ENCODE measurements at regions not wholly inside any gene's neighbourhood (a gene's known extent, or its start where the extent isn't known, plus 50 kb on each side); places are given as distances from the start of the nearest gene placed in this dataset.

GRCh38 chr3:150158943-150159625 lies 188.4 kb upstream of the PFN2 start:
- H2BK5ac ChIP-seq (ENCODE audit: low read length) = no peak overlapping the region
- H3K18ac ChIP-seq (ENCODE audit: low read length) = no peak overlapping the region
- no peak overlapping the region for H3K23ac ChIP-seq (ENCODE audit: low read length)
- no peaks in the 10 kb centered on the region for H3K36me3 ChIP-seq (ENCODE audit: control insufficient read depth, insufficient read depth, low read length)
- H3K4me3 ChIP-seq (ENCODE audit: low read length) = no peak overlapping the region
- H4K8ac ChIP-seq (ENCODE audit: low read depth, low read length) = no peak overlapping the region
- no peaks in the 10 kb centered on the region for H3K27me3 ChIP-seq (ENCODE audit: insufficient read depth, low read length, poor library complexity)
- H3K4ac ChIP-seq (ENCODE audit: low read depth, low read length) = no peak overlapping the region
- no peaks in the 10 kb centered on the region for H3K79me2 ChIP-seq (ENCODE audit: control insufficient read depth, insufficient read depth, low read length)
- DNase-seq = no peak
- no peak overlapping the region for H2BK15ac ChIP-seq (replicated peaks; ENCODE audit: low read depth)
- H3K9ac ChIP-seq (ENCODE audit: low read length) = no peak overlapping the region
- H3K79me1 ChIP-seq (ENCODE audit: low read length) = no peaks in the 10 kb centered on the region
- no peak overlapping the region for H3K27ac ChIP-seq (ENCODE audit: low read depth, low read length)
- H3K56ac ChIP-seq (ENCODE audit: low read length) = no peak overlapping the region
- H2BK120ac ChIP-seq (ENCODE audit: low read depth, low read length) = no peak overlapping the region
- no CpG with 5 or more reads among the region's 3 CpGs for WGBS (ENCODE audit: extremely low coverage, insufficient coverage, low lambda C conversion rate)
- no peaks in the 10 kb centered on the region for H3K4me1 ChIP-seq (ENCODE audit: control insufficient read depth, low read depth, low read length)
- H2AK5ac ChIP-seq (ENCODE audit: low read length) = no peak overlapping the region
- no peak overlapping the region for H3K4me2 ChIP-seq (ENCODE audit: low read length)
- no peak overlapping the region for H4K5ac ChIP-seq (ENCODE audit: low read length)

GRCh38 chr3:150152567-150152966 lies 181.9 kb upstream of the PFN2 start:
- Histone ChIP-seq H3K4me2 (ENCODE audit: low read length) (no peak overlapping the region), H4K5ac (ENCODE audit: low read length) (no peak overlapping the region)

GRCh38 chr3:150150633-150151032 lies 179.9 kb upstream of the PFN2 start:
- H3K79me1 ChIP-seq (ENCODE audit: low read length) = no peaks in the 10 kb centered on the region
- no peak overlapping the region for H2BK5ac ChIP-seq (ENCODE audit: low read length)
- no peak overlapping the region for H4K8ac ChIP-seq (ENCODE audit: low read depth, low read length)
- no peak overlapping the region for H3K27ac ChIP-seq (ENCODE audit: low read depth, low read length)
- H4K5ac ChIP-seq (ENCODE audit: low read length) = no peak overlapping the region
- no peak overlapping the region for H2AK5ac ChIP-seq (ENCODE audit: low read length)
- H3K79me2 ChIP-seq (ENCODE audit: control insufficient read depth, insufficient read depth, low read length) = no peaks in the 10 kb centered on the region
- H3K27me3 ChIP-seq (ENCODE audit: insufficient read depth, low read length, poor library complexity) = no peaks in the 10 kb centered on the region
- H3K9ac ChIP-seq (ENCODE audit: low read length) = no peak overlapping the region
- no peak overlapping the region for H3K56ac ChIP-seq (ENCODE audit: low read length)
- H2BK15ac ChIP-seq (replicated peaks; ENCODE audit: low read depth) = no peak overlapping the region
- H3K23ac ChIP-seq (ENCODE audit: low read length) = no peak overlapping the region
- no peak overlapping the region for H3K18ac ChIP-seq (ENCODE audit: low read length)
- no peaks in the 10 kb centered on the region for H3K36me3 ChIP-seq (ENCODE audit: control insufficient read depth, insufficient read depth, low read length)
- no peak overlapping the region for H2BK120ac ChIP-seq (ENCODE audit: low read depth, low read length)
- no peak overlapping the region for H3K4me3 ChIP-seq (ENCODE audit: low read length)
- H3K4me1 ChIP-seq (ENCODE audit: control insufficient read depth, low read depth, low read length) = no peaks in the 10 kb centered on the region
- no peak overlapping the region for H3K4ac ChIP-seq (ENCODE audit: low read depth, low read length)
- no peak for DNase-seq
- no CpG with 5 or more reads among the region's 5 CpGs for WGBS (ENCODE audit: extremely low coverage, insufficient coverage, low lambda C conversion rate)
- H3K4me2 ChIP-seq (ENCODE audit: low read length) = no peak overlapping the region

More at GRCh38 chr3:150152567-150152966, 181.9 kb upstream of the PFN2 start:
- DNase-seq = no peak
- no peak overlapping the region for H2BK5ac ChIP-seq (ENCODE audit: low read length)
- H3K4ac ChIP-seq (ENCODE audit: low read depth, low read length) = no peak overlapping the region
- no peak overlapping the region for H2AK5ac ChIP-seq (ENCODE audit: low read length)
- H2BK15ac ChIP-seq (replicated peaks; ENCODE audit: low read depth) = no peak overlapping the region
- no peaks in the 10 kb centered on the region for H3K79me2 ChIP-seq (ENCODE audit: control insufficient read depth, insufficient read depth, low read length)
- H3K79me1 ChIP-seq (ENCODE audit: low read length) = no peaks in the 10 kb centered on the region
- no peak overlapping the region for H3K18ac ChIP-seq (ENCODE audit: low read length)
- no peak overlapping the region for H3K23ac ChIP-seq (ENCODE audit: low read length)
- no peaks in the 10 kb centered on the region for H3K27me3 ChIP-seq (ENCODE audit: insufficient read depth, low read length, poor library complexity)
- WGBS (ENCODE audit: extremely low coverage, insufficient coverage, low lambda C conversion rate) = no CpG with 5 or more reads among the region's 2 CpGs
- no peaks in the 10 kb centered on the region for H3K4me1 ChIP-seq (ENCODE audit: control insufficient read depth, low read depth, low read length)
- no peak overlapping the region for H3K27ac ChIP-seq (ENCODE audit: low read depth, low read length)
- H2BK120ac ChIP-seq (ENCODE audit: low read depth, low read length) = no peak overlapping the region
- H3K36me3 ChIP-seq (ENCODE audit: control insufficient read depth, insufficient read depth, low read length) = no peaks in the 10 kb centered on the region
- H3K4me3 ChIP-seq (ENCODE audit: low read length) = no peak overlapping the region
- no peak overlapping the region for H3K9ac ChIP-seq (ENCODE audit: low read length)
- no peak overlapping the region for H3K56ac ChIP-seq (ENCODE audit: low read length)
- H4K8ac ChIP-seq (ENCODE audit: low read depth, low read length) = no peak overlapping the region

GRCh38 chr3:150149651-150150051 lies 179.0 kb upstream of the PFN2 start:
- Histone ChIP-seq H2AK5ac (ENCODE audit: low read length) (no peak overlapping the region), H3K27me3 (ENCODE audit: insufficient read depth, low read length, poor library complexity) (no peaks in the 10 kb centered on the region), H2BK120ac (ENCODE audit: low read depth, low read length) (no peak overlapping the region), H2BK15ac (replicated peaks; ENCODE audit: low read depth) (no peak overlapping the region), H3K4me3 (ENCODE audit: low read length) (no peak overlapping the region), H2BK5ac (ENCODE audit: low read length) (no peak overlapping the region), H3K18ac (ENCODE audit: low read length) (no peak overlapping the region), H4K5ac (ENCODE audit: low read length) (no peak overlapping the region), H3K4me2 (ENCODE audit: low read length) (no peak overlapping the region), H3K23ac (ENCODE audit: low read length) (no peak overlapping the region), H3K56ac (ENCODE audit: low read length) (no peak overlapping the region), H4K8ac (ENCODE audit: low read depth, low read length) (no peak overlapping the region), H3K79me2 (ENCODE audit: control insufficient read depth, insufficient read depth, low read length) (no peaks in the 10 kb centered on the region), H3K27ac (ENCODE audit: low read depth, low read length) (no peak overlapping the region), H3K9ac (ENCODE audit: low read length) (no peak overlapping the region), H3K4me1 (ENCODE audit: control insufficient read depth, low read depth, low read length) (no peaks in the 10 kb centered on the region), H3K36me3 (ENCODE audit: control insufficient read depth, insufficient read depth, low read length) (no peaks in the 10 kb centered on the region), H3K79me1 (ENCODE audit: low read length) (no peaks in the 10 kb centered on the region), H3K4ac (ENCODE audit: low read depth, low read length) (no peak overlapping the region)
- no CpG with 5 or more reads among the region's 1 CpG for WGBS (ENCODE audit: extremely low coverage, insufficient coverage, low lambda C conversion rate)
- no peak for DNase-seq

- H3K27me3 ChIP-seq (ENCODE audit: insufficient read depth, low read length, poor library complexity) = no peaks in the 10 kb centered on the region
- no peak overlapping the region for H2AK5ac ChIP-seq (ENCODE audit: low read length)
- no peak overlapping the region for H3K4ac ChIP-seq (ENCODE audit: low read depth, low read length)
- no peak overlapping the region for H3K9ac ChIP-seq (ENCODE audit: low read length)
- H3K18ac ChIP-seq (ENCODE audit: low read length) = no peak overlapping the region
- H3K79me1 ChIP-seq (ENCODE audit: low read length) = no peaks in the 10 kb centered on the region
- H3K79me2 ChIP-seq (ENCODE audit: control insufficient read depth, insufficient read depth, low read length) = no peaks in the 10 kb centered on the region
- no peaks in the 10 kb centered on the region for H3K36me3 ChIP-seq (ENCODE audit: control insufficient read depth, insufficient read depth, low read length)
- no peak overlapping the region for H4K5ac ChIP-seq (ENCODE audit: low read length)
- H3K23ac ChIP-seq (ENCODE audit: low read length) = no peak overlapping the region
- H2BK5ac ChIP-seq (ENCODE audit: low read length) = no peak overlapping the region
- no peaks in the 10 kb centered on the region for H3K4me1 ChIP-seq (ENCODE audit: control insufficient read depth, low read depth, low read length)
- H4K8ac ChIP-seq (ENCODE audit: low read depth, low read length) = no peak overlapping the region
- no peak overlapping the region for H2BK15ac ChIP-seq (replicated peaks; ENCODE audit: low read depth)
- WGBS (ENCODE audit: extremely low coverage, insufficient coverage, low lambda C conversion rate) = no CpG with 5 or more reads among the region's 5 CpGs
- no peak overlapping the region for H2BK120ac ChIP-seq (ENCODE audit: low read depth, low read length)
- H3K27ac ChIP-seq (ENCODE audit: low read depth, low read length) = no peak overlapping the region
- H3K56ac ChIP-seq (ENCODE audit: low read length) = no peak overlapping the region
- no peak overlapping the region for H3K4me3 ChIP-seq (ENCODE audit: low read length)
- H3K4me2 ChIP-seq (ENCODE audit: low read length) = no peak overlapping the region
- no peak for DNase-seq
Measured at GRCh38 chr3:150148227-150148626, 177.5 kb upstream of the PFN2 start.

GRCh38 chr3:150147776-150148175 lies 177.1 kb upstream of the PFN2 start:
- no peaks in the 10 kb centered on the region for H3K27me3 ChIP-seq (ENCODE audit: insufficient read depth, low read length, poor library complexity)
- H2BK5ac ChIP-seq (ENCODE audit: low read length) = no peak overlapping the region
- no peak overlapping the region for H3K23ac ChIP-seq (ENCODE audit: low read length)
- no peaks in the 10 kb centered on the region for H3K4me1 ChIP-seq (ENCODE audit: control insufficient read depth, low read depth, low read length)
- DNase-seq = no peak
- H3K18ac ChIP-seq (ENCODE audit: low read length) = no peak overlapping the region
- no peak overlapping the region for H4K8ac ChIP-seq (ENCODE audit: low read depth, low read length)
- no peak overlapping the region for H2BK120ac ChIP-seq (ENCODE audit: low read depth, low read length)
- no peak overlapping the region for H3K56ac ChIP-seq (ENCODE audit: low read length)
- no CpG with 5 or more reads among the region's 5 CpGs for WGBS (ENCODE audit: extremely low coverage, insufficient coverage, low lambda C conversion rate)
- H3K79me1 ChIP-seq (ENCODE audit: low read length) = no peaks in the 10 kb centered on the region
- no peak overlapping the region for H2BK15ac ChIP-seq (replicated peaks; ENCODE audit: low read depth)
- H3K79me2 ChIP-seq (ENCODE audit: control insufficient read depth, insufficient read depth, low read length) = no peaks in the 10 kb centered on the region
- no peak overlapping the region for H3K4me2 ChIP-seq (ENCODE audit: low read length)
- no peak overlapping the region for H3K27ac ChIP-seq (ENCODE audit: low read depth, low read length)
- no peak overlapping the region for H4K5ac ChIP-seq (ENCODE audit: low read length)
- no peak overlapping the region for H3K4me3 ChIP-seq (ENCODE audit: low read length)
- no peaks in the 10 kb centered on the region for H3K36me3 ChIP-seq (ENCODE audit: control insufficient read depth, insufficient read depth, low read length)
- H3K4ac ChIP-seq (ENCODE audit: low read depth, low read length) = no peak overlapping the region
- no peak overlapping the region for H2AK5ac ChIP-seq (ENCODE audit: low read length)
- no peak overlapping the region for H3K9ac ChIP-seq (ENCODE audit: low read length)

All from mesendoderm (in vitro differentiated cells).